Caco-2 (cell line): ENCODE measurements at regions not wholly inside any gene's neighbourhood (a gene's known extent, or its start where the extent isn't known, plus 50 kb on each side); places are given as distances from the start of the nearest gene placed in this dataset.

Experiments
- BruUV-seq: library from RNA; stranded (reverse); fragments of 400-500 nt; replicated peaks from 2 replicates; lab custom pipeline; 2021; lab: Mats Ljungman, UMichigan
- CTCF ChIA-PET: fragments of 300-600 bp; sonication (Branson Sonifier 250); formaldehyde crosslinking; loops from one replicate; lab custom pipeline; 2022; ENCODE audit warnings: antibody characterized with exemption; lab: Charles Lee
- POLR2A ChIA-PET: fragments of 300-600 bp; sonication (Branson Sonifier 250); formaldehyde crosslinking; loops from one replicate; lab custom pipeline; 2022; ENCODE audit warnings: antibody characterized with exemption; lab: Charles Lee
- DNase-seq, 2 experiments: peaks; one replicate each; pipeline versions ENCODE4 v3.0.0 to v3.0.0-alpha.2; 2020 to 2022
- H3K27me3 ChIP-seq: replicated peaks from 2 replicates; pipeline ENCODE4 v1.6.0; 2011; ENCODE audit warnings: low read length; ENCODE audit not compliant: control insufficient read depth, insufficient read depth
- H3K36me3 ChIP-seq: 2 replicates; pipeline ENCODE4 v1.5.1; 2011; ENCODE audit warnings: low read length; ENCODE audit not compliant: control insufficient read depth, insufficient read depth
- H3K4me1 ChIP-seq: fragments of 250-450 bp; sonication (Bioruptor Pico); 2 replicates; pipeline ENCODE4 v1.5.1; 2020; ENCODE audit warnings: mild to moderate bottlenecking
- H3K4me3 ChIP-seq: 2 replicates; pipeline ENCODE4 v1.5.1; 2011; ENCODE audit warnings: low read depth, mild to moderate bottlenecking, control low read depth, low read length
- H3K9me3 ChIP-seq: fragments of 250-450 bp; sonication (Bioruptor Pico); 2 replicates; pipeline ENCODE4 v1.5.1; 2020; ENCODE audit warnings: mild to moderate bottlenecking, moderate library complexity
- H3K27ac Mint-ChIP-seq: one replicate; pipeline ENCODE4 v1.8.0; 2022; ENCODE audit warnings: mixed read lengths; ENCODE audit not compliant: unreplicated experiment
- H3K27me3 Mint-ChIP-seq: one replicate; pipeline ENCODE4 v1.8.0; 2022; ENCODE audit warnings: mixed read lengths; ENCODE audit not compliant: insufficient read depth, unreplicated experiment
- H3K36me3 Mint-ChIP-seq: one replicate; pipeline ENCODE4 v1.8.0; 2022; ENCODE audit warnings: mild to moderate bottlenecking, mixed read lengths; ENCODE audit not compliant: insufficient read depth, unreplicated experiment
- H3K4me1 Mint-ChIP-seq: one replicate; pipeline ENCODE4 v1.8.0; 2022; ENCODE audit warnings: low read depth, mixed read lengths; ENCODE audit not compliant: unreplicated experiment
- H3K4me3 Mint-ChIP-seq: one replicate; pipeline ENCODE4 v1.8.0; 2022; ENCODE audit warnings: mild to moderate bottlenecking, moderate library complexity, mixed read lengths; ENCODE audit not compliant: unreplicated experiment
- H3K9me3 Mint-ChIP-seq: one replicate; pipeline ENCODE4 v1.8.0; 2022; ENCODE audit warnings: mixed read lengths; ENCODE audit not compliant: unreplicated experiment
- CTCF ChIP-seq, 2 experiments: fragments of 200-600 bp in 1 of 2; IDR thresholded peaks; 1 replicate in 1 of 2; 2 replicates in 1 of 2; pipeline versions ENCODE4 v1.5.1 to v1.8.0; 2011 to 2022; ENCODE audit warnings: antibody characterized with exemption in 1 of 2, control low read depth in 1 of 2, inconsistent platforms in 1 of 2, low read depth in 1 of 2, low read length in 1 of 2, mild to moderate bottlenecking in 1 of 2, moderate library complexity in 1 of 2; ENCODE audit not compliant: insufficient read depth in 1 of 2, severe bottlenecking in 1 of 2, unreplicated experiment in 1 of 2
- intact Hi-C: fragments of 100-400 bp; cut with micrococcal nuclease; formaldehyde crosslinking; loops from one replicate; pipeline ENCODE4 v1.10.0; 2022; ENCODE audit not compliant: unreplicated experiment

- Histone ChIP-seq H3K4me3 (no peak overlapping the region), H3K27me3 (no peaks in the 10 kb centered on the region), H3K36me3 (no peaks in the 10 kb centered on the region), H3K9me3 (no peaks in the 10 kb centered on the region), H3K4me1 (no peaks in the 10 kb centered on the region)
- no peak for TF ChIP-seq CTCF (IDR thresholded peaks at IDR 0.05; ENCODE audit: insufficient read depth in 1 of 2, low read depth in 1 of 2, low read length in 1 of 2, severe bottlenecking in 1 of 2, unreplicated experiment in 1 of 2)
- Mint-ChIP-seq H3K27ac (no peak overlapping the region), H3K9me3 (no peaks in the 10 kb centered on the region), H3K4me1 (no peaks in the 10 kb centered on the region), H3K36me3 (no peaks in the 10 kb centered on the region), H3K4me3 (no peak overlapping the region), H3K27me3 (no peaks in the 10 kb centered on the region)
- CTCF ChIA-PET = no interaction called here
- POLR2A ChIA-PET = no interaction called here
- intact Hi-C loops = no loop called here
- no TSS peak for BruUV-seq
- DNase-seq = no peak
Measured at GRCh38 chr21:35606578-35606977, 453.7 kb downstream of the SETD4 start.

GRCh38 chr21:35606146-35606545 lies 454.2 kb downstream of the SETD4 start:
- no peak overlapping the region for H3K27ac Mint-ChIP-seq
- no TSS peak for BruUV-seq
- no peaks in the 10 kb centered on the region for H3K27me3 ChIP-seq
- POLR2A ChIA-PET = no interaction called here
- no peaks in the 10 kb centered on the region for H3K9me3 ChIP-seq
- no peaks in the 10 kb centered on the region for H3K9me3 Mint-ChIP-seq
- H3K4me3 ChIP-seq = no peak overlapping the region
- no peak for TF ChIP-seq CTCF (IDR thresholded peaks at IDR 0.05; ENCODE audit: insufficient read depth in 1 of 2, low read depth in 1 of 2, low read length in 1 of 2, severe bottlenecking in 1 of 2, unreplicated experiment in 1 of 2)
- intact Hi-C loops = no loop called here
- H3K36me3 Mint-ChIP-seq = no peaks in the 10 kb centered on the region
- H3K4me3 Mint-ChIP-seq = no peak overlapping the region
- no peaks in the 10 kb centered on the region for H3K27me3 Mint-ChIP-seq
- CTCF ChIA-PET = no interaction called here
- H3K36me3 ChIP-seq = no peaks in the 10 kb centered on the region
- DNase-seq = no peak
- H3K4me1 Mint-ChIP-seq = no peaks in the 10 kb centered on the region
- H3K4me1 ChIP-seq = no peaks in the 10 kb centered on the region

DNA sequence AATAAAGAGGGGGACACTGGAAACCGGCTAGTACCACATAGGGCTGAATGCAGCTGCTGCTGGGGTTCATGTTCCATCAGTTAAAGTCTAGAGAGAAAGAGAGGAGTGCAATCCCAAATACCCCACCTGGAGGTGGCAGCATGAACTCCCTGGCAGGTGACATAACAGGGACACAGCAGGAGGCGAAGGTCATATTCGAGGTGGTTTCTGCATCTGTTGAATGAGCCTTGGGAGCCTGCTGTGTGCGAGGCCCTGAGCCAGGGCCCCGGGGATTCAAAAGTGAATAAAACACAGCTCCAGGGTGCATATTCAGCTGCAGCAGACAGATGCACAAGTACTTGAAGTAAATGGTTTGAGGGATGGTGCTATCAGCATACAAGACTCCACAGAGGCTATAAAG lies 456.8 kb downstream of the SETD4 start:
- no peaks in the 10 kb centered on the region for H3K36me3 ChIP-seq
- H3K4me3 ChIP-seq = no peak overlapping the region
- H3K4me3 Mint-ChIP-seq = no peak overlapping the region
- no peaks in the 10 kb centered on the region for H3K27me3 Mint-ChIP-seq
- H3K27me3 ChIP-seq = no peaks in the 10 kb centered on the region
- DNase-seq = peak in 1 of 2 experiments; percentile 18
- no peaks in the 10 kb centered on the region for H3K4me1 ChIP-seq
- TF ChIP-seq CTCF (IDR thresholded peaks at IDR 0.05; ENCODE audit: insufficient read depth in 1 of 2, low read depth in 1 of 2, low read length in 1 of 2, severe bottlenecking in 1 of 2, unreplicated experiment in 1 of 2) = peak in 1 of 2 experiments; percentile 35
- BruUV-seq = no TSS peak
- no peaks in the 10 kb centered on the region for H3K4me1 Mint-ChIP-seq
- H3K9me3 Mint-ChIP-seq = no peaks in the 10 kb centered on the region
- intact Hi-C loops = no loop called here
- CTCF ChIA-PET = interaction anchor here (0.6 to 0.9 kb wide), 2 partner anchors 267 to 858 kb away, joined by 3 to 4 read pairs; no protein-coding TSS in a partner anchor
- no peak overlapping the region for H3K27ac Mint-ChIP-seq
- no peaks in the 10 kb centered on the region for H3K36me3 Mint-ChIP-seq
- H3K9me3 ChIP-seq = no peaks in the 10 kb centered on the region
- POLR2A ChIA-PET = no interaction called here
